Neural cell (in vitro differentiated cells): ENCODE measurements at regions not wholly inside any gene's neighbourhood (a gene's known extent, or its start where the extent isn't known, plus 50 kb on each side); places are given as distances from the start of the nearest gene placed in this dataset.

Experiments
- H2AFZ ChIP-seq: fragments of 200-600, 300-800 bp; sonication (generic), shearing (Covaris generic); 2 replicates; pipeline ENCODE4 v1.6.0; 2014; ENCODE audit warnings: low read depth, mild to moderate bottlenecking, antibody characterized with exemption, low read length, moderate library complexity
- H3F3A ChIP-seq: fragments of 200-600 bp; shearing (Covaris generic); 2 replicates; pipeline ENCODE4 v1.6.1; 2016; ENCODE audit warnings: mild to moderate bottlenecking, moderate library complexity, mixed read lengths, antibody characterized with exemption, low read length; ENCODE audit not compliant: insufficient read depth, poor library complexity, severe bottlenecking
- H3K27ac ChIP-seq: fragments of 200-600, 300-800 bp; sonication (generic), shearing (Covaris generic); 2 replicates; pipeline ENCODE4 v1.5.1; 2014; ENCODE audit warnings: mild to moderate bottlenecking, low read length, moderate library complexity
- H3K27me3 ChIP-seq: fragments of 300-800, 200-600 bp; sonication (generic), shearing (Covaris generic); 2 replicates; pipeline ENCODE4 v1.6.0; 2014; ENCODE audit warnings: mild to moderate bottlenecking, low read depth, low read length, moderate library complexity; ENCODE audit not compliant: insufficient read depth
- H3K36me3 ChIP-seq: fragments of 300-800, 200-600 bp; sonication (generic), shearing (Covaris generic); 2 replicates; pipeline ENCODE4 v1.5.1; 2014; ENCODE audit warnings: mild to moderate bottlenecking, antibody characterized with exemption, low read length, moderate library complexity; ENCODE audit not compliant: insufficient read depth
- H3K4me2 ChIP-seq: fragments of 300-800, 200-600 bp; sonication (generic), shearing (Covaris generic); 2 replicates; pipeline ENCODE4 v1.6.0; 2014; ENCODE audit warnings: mild to moderate bottlenecking, low read length
- H3K4me3 ChIP-seq: fragments of 300-800, 200-600 bp; sonication (generic), shearing (Covaris generic); 2 replicates; pipeline ENCODE4 v1.5.1; 2014; ENCODE audit warnings: mild to moderate bottlenecking, low read length, moderate library complexity
- H3K79me2 ChIP-seq: fragments of 200-600 bp; shearing (Covaris generic); replicated peaks from 2 replicates; pipeline ENCODE4 v1.6.0; 2014; ENCODE audit warnings: mild to moderate bottlenecking, low read length, moderate library complexity; ENCODE audit not compliant: insufficient read depth
- H3K9ac ChIP-seq: fragments of 300-800, 200-600 bp; sonication (generic), shearing (Covaris generic); 2 replicates; pipeline ENCODE4 v1.6.1; 2016; ENCODE audit warnings: mild to moderate bottlenecking, low read length, mixed read lengths
- H3K9me2 ChIP-seq: fragments of 200-600 bp; shearing (Covaris generic); 2 replicates; pipeline ENCODE4 v1.6.1; 2016; ENCODE audit warnings: mild to moderate bottlenecking, low read length, mixed read lengths; ENCODE audit not compliant: insufficient read depth
- H3K9me3 ChIP-seq: fragments of 200-600, 300-800 bp; sonication (generic), shearing (Covaris generic); 2 replicates; pipeline ENCODE4 v1.6.1; 2016; ENCODE audit warnings: mild to moderate bottlenecking, mixed run types, low read length, moderate library complexity, mixed read lengths
- H4K20me1 ChIP-seq: fragments of 200-600 bp; shearing (Covaris generic); 2 replicates; pipeline ENCODE4 v1.6.1; 2016; ENCODE audit warnings: mild to moderate bottlenecking, mixed run types; ENCODE audit not compliant: insufficient read depth
- CTCF ChIP-seq: fragments of 450-650 bp; IDR thresholded peaks from 2 replicates; pipeline ENCODE4 v1.5.1; 2014; ENCODE audit warnings: antibody characterized with exemption, mild to moderate bottlenecking, moderate library complexity; ENCODE audit not compliant: poor library complexity, severe bottlenecking
- EP300 ChIP-seq: fragments of 450-650 bp; conservative IDR thresholded peaks from 2 replicates; pipeline ENCODE4 v1.6.1; 2014; ENCODE audit warnings: antibody characterized with exemption, mild to moderate bottlenecking, moderate library complexity; ENCODE audit not compliant: poor library complexity, severe bottlenecking
- EZH2 ChIP-seq: fragments of 200-600, 300-800 bp; shearing (Covaris generic), sonication (generic); IDR thresholded peaks from 2 replicates; pipeline ENCODE4 v1.6.1; 2014; ENCODE audit warnings: antibody characterized with exemption, low read length, borderline replicate concordance, mild to moderate bottlenecking; ENCODE audit not compliant: insufficient read depth, poor library complexity, severe bottlenecking
- MXI1 ChIP-seq: fragments of 450-650 bp; conservative IDR thresholded peaks from 2 replicates; pipeline ENCODE4 v1.6.1; 2014; ENCODE audit warnings: antibody characterized with exemption, mild to moderate bottlenecking; ENCODE audit not compliant: poor library complexity, severe bottlenecking
- POLR2AphosphoS5 ChIP-seq: IDR thresholded peaks from 2 replicates; pipeline ENCODE4 v1.6.1; 2012
- RAD21 ChIP-seq: fragments of 450-650 bp; conservative IDR thresholded peaks from 2 replicates; pipeline ENCODE4 v1.6.1; 2014; ENCODE audit warnings: antibody characterized with exemption, mild to moderate bottlenecking, moderate library complexity
- REST ChIP-seq: IDR thresholded peaks from 2 replicates; pipeline ENCODE4 v1.6.1; 2012; ENCODE audit warnings: borderline replicate concordance
- SMC3 ChIP-seq: fragments of 450-650 bp; conservative IDR thresholded peaks from 2 replicates; pipeline ENCODE4 v1.6.1; 2014; ENCODE audit warnings: antibody characterized with exemption, mild to moderate bottlenecking, moderate library complexity; ENCODE audit not compliant: poor library complexity
- TAF1 ChIP-seq: IDR thresholded peaks from 2 replicates; pipeline ENCODE4 v1.6.1; 2012; ENCODE audit warnings: low read depth

- no peak overlapping the region for H3K4me2 ChIP-seq
- H3K27ac ChIP-seq, result no peak overlapping the region
- no peaks in the 10 kb centered on the region for H4K20me1 ChIP-seq
- H3F3A ChIP-seq, result no peaks in the 10 kb centered on the region
- H3K36me3 ChIP-seq, result no peaks in the 10 kb centered on the region
- no peak overlapping the region for H2AFZ ChIP-seq
- H3K9me2 ChIP-seq, result no peaks in the 10 kb centered on the region
- no peak for TF ChIP-seq TAF1
- no peak for TF ChIP-seq EZH2
- no peak for TF ChIP-seq POLR2AphosphoS5
- no peak for TF ChIP-seq CTCF
- no peak for TF ChIP-seq REST
- H3K4me3 ChIP-seq, result no peak overlapping the region
- H3K9me3 ChIP-seq, result no peaks in the 10 kb centered on the region
- H3K27me3 ChIP-seq, result no peaks in the 10 kb centered on the region
- no peak overlapping the region for H3K9ac ChIP-seq
- H3K79me2 ChIP-seq, result no peaks in the 10 kb centered on the region
These were observed 1225.5 kb downstream of the NLGN4Y start for GRCh38 chrY:15749533-15750433.

- Histone ChIP-seq H3F3A (no peaks in the 10 kb centered on the region), H3K9me3 (no peaks in the 10 kb centered on the region), H2AFZ (no peak overlapping the region), H3K9me2 (no peaks in the 10 kb centered on the region), H3K27me3 (no peaks in the 10 kb centered on the region), H3K79me2 (no peaks in the 10 kb centered on the region), H4K20me1 (no peaks in the 10 kb centered on the region), H3K4me2 (no peak overlapping the region), H3K36me3 (no peaks in the 10 kb centered on the region), H3K9ac (no peak overlapping the region), H3K4me3 (no peak overlapping the region), H3K27ac (no peak overlapping the region)
- TF ChIP-seq REST (no peak), SMC3 (no peak), CTCF (no peak), EZH2 (no peak), RAD21 (no peak), EP300 (no peak), TAF1 (no peak), POLR2AphosphoS5 (no peak), MXI1 (no peak)
These were observed 1226.7 kb downstream of the NLGN4Y start for GRCh38 chrY:15751001-15751400.
